NCI-H1092 treated with DMSO at 0.1 percent for 48 hours (cell line): ENCODE measurements at regions not wholly inside any gene's neighbourhood (a gene's known extent, or its start where the extent isn't known, plus 50 kb on each side); places are given as distances from the start of the nearest gene placed in this dataset.
"Not testable (repeated sequence)": the region's sequence is repeated elsewhere in the genome, so short reads cannot be mapped to it uniquely, and the experiment has no call there.

Source experiments
- DNase-seq: peaks from one replicate; lab custom pipeline; 2025; lab: John Stamatoyannopoulos, UW

GRCh38 chr5:159456722-159457465 lies 126.6 kb upstream of the IL12B start:
- no peak for DNase-seq

- DNase-seq = no peak
Observed at GRCh38 chr5:159458217-159458711, 128.0 kb upstream of the IL12B start.

GRCh38 chr5:159459132-159459627 lies 128.9 kb upstream of the IL12B start:
- DNase-seq = no peak

- no peak for DNase-seq
Observed at GRCh38 chr5:159459951-159460538, 129.8 kb upstream of the IL12B start.

GRCh38 chr5:159463590-159464321 lies 133.5 kb upstream of the IL12B start:
- DNase-seq = no peak

- no peak for DNase-seq
Observed at GRCh38 chr5:159465604-159466003, 135.3 kb upstream of the IL12B start.

- DNase-seq = no peak
Observed at GRCh38 chr5:159467666-159468065, 137.4 kb upstream of the IL12B start.

- no peak for DNase-seq
Observed at GRCh38 chr5:159469496-159470372, 139.4 kb upstream of the IL12B start.

- DNase-seq = no peak
Observed at GRCh38 chr5:159471904-159472303, 141.6 kb upstream of the IL12B start.

GRCh38 chr5:159475026-159475425 lies 144.7 kb upstream of the IL12B start:
- DNase-seq = no peak

GRCh38 chr5:159478950-159479349 lies 148.7 kb upstream of the IL12B start:
- no peak for DNase-seq

- no peak for DNase-seq
Observed at GRCh38 chr5:159480849-159481248, 150.6 kb upstream of the IL12B start.

GRCh38 chr5:159481751-159482150 lies 151.5 kb upstream of the IL12B start:
- DNase-seq = no peak

GRCh38 chr5:159486836-159487235 lies 156.5 kb upstream of the IL12B start:
- DNase-seq = no peak

- no peak for DNase-seq
Observed at GRCh38 chr5:159488516-159488915, 158.2 kb upstream of the IL12B start.

GRCh38 chr5:159489779-159490178 lies 159.5 kb upstream of the IL12B start:
- DNase-seq = no peak

GRCh38 chr5:159490507-159490906 lies 160.2 kb upstream of the IL12B start:
- DNase-seq = no peak

- DNase-seq = no peak
Observed at GRCh38 chr5:159493696-159494095, 163.4 kb upstream of the IL12B start.

- no peak for DNase-seq
Observed at GRCh38 chr5:159496773-159497172, 166.5 kb upstream of the IL12B start.

GRCh38 chr5:159497221-159497620 lies 166.9 kb upstream of the IL12B start:
- DNase-seq = no peak

- no peak for DNase-seq
Observed at GRCh38 chr5:159498630-159499029, 168.3 kb upstream of the IL12B start.

GRCh38 chr5:159502116-159502515 lies 171.8 kb upstream of the IL12B start:
- not testable (repeated sequence) for DNase-seq
